Liver (tissue), 3 donors: ENCODE measurements at regions not wholly inside any gene's neighbourhood (a gene's known extent, or its start where the extent isn't known, plus 50 kb on each side); places are given as distances from the start of the nearest gene placed in this dataset.
"Not testable (repeated sequence)": the region's sequence is repeated elsewhere in the genome, so short reads cannot be mapped to it uniquely, and the experiment has no call there.

ENCODE experiments used
- CTCF ChIP-seq: fragments of 150-350 bp; IDR thresholded peaks from 2 replicates; pipeline ENCODE4 v1.5.1; 2017; ENCODE audit warnings: improper control_type of control experiment, low read depth, low read length; ENCODE audit not compliant: missing input control
- EGR1 ChIP-seq, 2 donors: IDR thresholded peaks; 2 replicates each; pipeline ENCODE4 v1.6.1; 2016 to 2018; ENCODE audit warnings: antibody characterized with exemption in 2 of 2, low read depth in 2 of 2
- FOXA2 ChIP-seq: IDR thresholded peaks from 2 replicates; pipeline ENCODE4 v1.6.1; 2016; ENCODE audit warnings: antibody characterized with exemption
- GABPA ChIP-seq, 2 donors: IDR thresholded peaks in 1 of 2; conservative IDR thresholded peaks in 1 of 2; 2 replicates each; pipeline ENCODE4 v1.6.1; 2016; ENCODE audit warnings: antibody characterized with exemption in 2 of 2, mild to moderate bottlenecking in 1 of 2, moderate library complexity in 1 of 2
- REST ChIP-seq: IDR thresholded peaks from 2 replicates; pipeline ENCODE4 v1.6.1; 2016; ENCODE audit warnings: antibody characterized with exemption, mild to moderate bottlenecking
- RXRA ChIP-seq, 2 donors: IDR thresholded peaks; 2 replicates each; pipeline ENCODE4 v1.6.1; 2017 to 2018; ENCODE audit warnings: antibody characterized with exemption in 2 of 2, mild to moderate bottlenecking in 1 of 2
- donor health status: healthy.
- donor health status: healthy.

- TF ChIP-seq FOXA2; GABPA (IDR thresholded peaks at IDR 0.05 in 1 of 2, conservative IDR thresholded peaks at IDR 0.05 in 1 of 2); CTCF; EGR1 (IDR thresholded peaks at IDR 0.05; ENCODE audit: low read depth in 2 of 2); REST; RXRA (IDR thresholded peaks at IDR 0.05): not testable (repeated sequence)
Measured at GRCh38 chr4:167896260-167896659, 196.1 kb upstream of the ANXA10 start.
